IMR-90 (cell line): ENCODE measurements at regions not wholly inside any gene's neighbourhood (a gene's known extent, or its start where the extent isn't known, plus 50 kb on each side); places are given as distances from the start of the nearest gene placed in this dataset. TPM values are rescaled to one million over a fixed set of nuclear protein-coding genes. Genes with fewer than 3 reads are reported as not detected.

Source experiments
- ATAC-seq: fragments of 200-7000 bp; cut with Tn5 transposase; 2 replicates; pipeline ENCODE4 v1.9.1; 2020; ENCODE audit warnings: low read depth, mild to moderate bottlenecking, moderate library complexity
- BruUV-seq: library from RNA; stranded (reverse); fragments of 400-500 nt; replicated peaks from 2 replicates; lab custom pipeline; 2021; lab: Mats Ljungman, UMichigan
- CTCF ChIA-PET: fragments of 300-600 bp; formaldehyde crosslinking; extraction: SDS; loops from one replicate; lab custom pipeline; 2021; ENCODE audit warnings: antibody characterized with exemption; lab: Yijun Ruan, JAX
- POLR2A ChIA-PET: fragments of 300-600 bp; sonication (Branson Sonifier 250); formaldehyde crosslinking; loops from one replicate; lab custom pipeline; 2022; ENCODE audit warnings: antibody characterized with exemption; ENCODE audit not compliant: unreplicated experiment; lab: Charles Lee
- DNase-seq: peaks from one replicate; pipeline ENCODE4 v3.0.0; 2013
- H2AFZ ChIP-seq: replicated peaks from 2 replicates; pipeline ENCODE3; 2013; ENCODE audit warnings: low read length, mild to moderate bottlenecking; ENCODE audit not compliant: poor library complexity
- H2AK5ac ChIP-seq: 2 replicates; pipeline ENCODE4 v1.6.1; 2013; ENCODE audit warnings: low read depth, low read length, inconsistent platforms
- H2AK9ac ChIP-seq: replicated peaks from 2 replicates; pipeline ENCODE3; 2013; ENCODE audit warnings: mild to moderate bottlenecking, low read depth, low read length, moderate library complexity; ENCODE audit not compliant: poor library complexity
- H2BK120ac ChIP-seq: 2 replicates; pipeline ENCODE4 v1.6.1; 2013; ENCODE audit warnings: low read depth, low read length, inconsistent platforms
- H2BK15ac ChIP-seq: 3 replicates; pipeline ENCODE4 v1.6.1; 2013; ENCODE audit warnings: low read depth, low read length, inconsistent platforms
- H2BK20ac ChIP-seq: 2 replicates; pipeline ENCODE4 v1.6.1; 2013; ENCODE audit warnings: low read depth, mild to moderate bottlenecking, inconsistent platforms, low read length, moderate library complexity
- H2BK5ac ChIP-seq: 2 replicates; pipeline ENCODE4 v1.6.1; 2013; ENCODE audit warnings: mild to moderate bottlenecking, low read depth, low read length, inconsistent platforms; ENCODE audit not compliant: poor library complexity, severe bottlenecking
- H3K14ac ChIP-seq: replicated peaks from 2 replicates; pipeline ENCODE4 v1.6.1; 2013; ENCODE audit warnings: low read depth, low read length, inconsistent platforms
- H3K18ac ChIP-seq: 2 replicates; pipeline ENCODE4 v1.6.1; 2013; ENCODE audit warnings: low read depth, low read length, control low read depth
- H3K23ac ChIP-seq: 2 replicates; pipeline ENCODE4 v1.6.1; 2013; ENCODE audit warnings: low read depth, low read length, inconsistent platforms
- H3K27ac ChIP-seq: 2 replicates; pipeline ENCODE4 v1.5.1; 2013; ENCODE audit warnings: mild to moderate bottlenecking, control low read depth, low read length; ENCODE audit not compliant: insufficient read depth
- H3K27me3 ChIP-seq: 2 replicates; pipeline ENCODE4 v1.6.1; 2013; ENCODE audit warnings: low read length; ENCODE audit not compliant: control insufficient read depth, insufficient read depth
- H3K36me3 ChIP-seq: 2 replicates; pipeline ENCODE4 v1.6.1; 2013; ENCODE audit warnings: low read length, mixed read lengths; ENCODE audit not compliant: control insufficient read depth, insufficient read depth
- H3K4ac ChIP-seq: 2 replicates; pipeline ENCODE4 v1.6.1; 2013; ENCODE audit warnings: low read depth, low read length, inconsistent platforms
- H3K4me1 ChIP-seq: 2 replicates; pipeline ENCODE4 v1.6.1; 2013; ENCODE audit warnings: low read length, mixed read lengths; ENCODE audit not compliant: control insufficient read depth, insufficient read depth
- H3K4me2 ChIP-seq: 2 replicates; pipeline ENCODE4 v1.6.1; 2013; ENCODE audit warnings: low read depth, mild to moderate bottlenecking, control low read depth, low read length, moderate library complexity
- H3K4me3 ChIP-seq: 2 replicates; pipeline ENCODE4 v1.5.1; 2013; ENCODE audit warnings: low read depth, mild to moderate bottlenecking, control low read depth, low read length, moderate library complexity; ENCODE audit not compliant: insufficient read depth
- H3K56ac ChIP-seq: 2 replicates; pipeline ENCODE4 v1.6.1; 2013; ENCODE audit warnings: low read length, inconsistent platforms; ENCODE audit not compliant: insufficient read depth; ENCODE audit errors: extremely low read depth
- H3K79me1 ChIP-seq, 2 experiments: 2 replicates each; pipeline ENCODE4 v1.6.1; 2013; ENCODE audit warnings: low read length in 2 of 2, inconsistent platforms in 1 of 2, low read depth in 1 of 2
- H3K9ac ChIP-seq: 2 replicates; pipeline ENCODE4 v1.6.1; 2013; ENCODE audit warnings: low read depth, low read length, control low read depth
- H3K9me1 ChIP-seq: 2 replicates; pipeline ENCODE4 v1.6.1; 2013; ENCODE audit warnings: low read length, inconsistent platforms; ENCODE audit not compliant: insufficient read depth
- H3K9me3 ChIP-seq: 2 replicates; pipeline ENCODE4 v1.6.1; 2013; ENCODE audit warnings: low read length; ENCODE audit not compliant: control insufficient read depth, insufficient read depth
- H4K20me1 ChIP-seq: 2 replicates; pipeline ENCODE4 v1.6.1; 2013; ENCODE audit warnings: low read length, inconsistent platforms; ENCODE audit not compliant: insufficient read depth
- H4K5ac ChIP-seq: 2 replicates; pipeline ENCODE4 v1.6.1; 2013; ENCODE audit warnings: mild to moderate bottlenecking, low read depth, low read length, control low read depth
- H4K8ac ChIP-seq, 2 experiments: 2 replicates each; pipeline ENCODE4 v1.6.1; 2013; ENCODE audit warnings: low read depth in 2 of 2, low read length in 2 of 2, control low read depth in 1 of 2, inconsistent platforms in 1 of 2
- H4K91ac ChIP-seq: 2 replicates; pipeline ENCODE4 v1.6.1; 2013; ENCODE audit warnings: low read depth, low read length, inconsistent platforms; ENCODE audit not compliant: insufficient read depth
- RAD21 ChIP-seq: IDR thresholded peaks from 2 replicates; pipeline ENCODE4 v1.6.1; 2012; ENCODE audit warnings: low read length, improper control_type of control experiment
- dilution Hi-C: fragments of 300-500 bp; cut with HindIII; formaldehyde crosslinking; loops from one replicate; pipeline ENCODE4 v1.14.3; 2018; ENCODE audit warnings: low sequenced_read_pairs; ENCODE audit not compliant: unreplicated experiment
- in situ Hi-C: fragments of 300-500 bp; cut with MboI; formaldehyde crosslinking; loops from 3 replicates; pipeline ENCODE4 v1.14.3; 2019; ENCODE audit warnings: low sequenced_read_pairs, inconsistent platforms, mixed read lengths
- intact Hi-C: fragments of 100-400 bp; cut with micrococcal nuclease; formaldehyde crosslinking; loops from 2 replicates; pipeline ENCODE4 v1.10.0; 2022
- microRNA-seq, 2 experiments: library from miRNA; stranded (forward) in 1 of 2; unstranded in 1 of 2; fragments of 10-50 nt in 1 of 2; fragments of <30 nt in 1 of 2; gene quantifications in 1 of 2; microRNA quantifications in 1 of 2; one replicate each; pipeline versions ENCODE3 to v1.1.0; 2013 to 2020; ENCODE audit not compliant: insufficient read depth in 1 of 2, insufficient read length in 1 of 2, unreplicated experiment in 1 of 2
- small RNA-seq, 5 experiments: library from RNA; depleted of rRNA; stranded (forward); fragments of <200 nt; gene quantifications; one replicate each; pipeline ENCODE3, GENCODE V24; 2012

GRCh38 chr18:66655407-66655806, 51.5 kb upstream of the CDH19 start:
- H3K36me3 ChIP-seq: no peaks in the 10 kb centered on the region
- H4K8ac ChIP-seq: no peak overlapping the region
- H2AK9ac ChIP-seq: no peak overlapping the region
- H3K4me2 ChIP-seq: no peak overlapping the region
- in situ Hi-C loops: no loop called here
- intact Hi-C loops: no loop called here
- H3K4ac ChIP-seq: no peak overlapping the region
- H4K20me1 ChIP-seq: no peaks in the 10 kb centered on the region
- H3K4me1 ChIP-seq: no peaks in the 10 kb centered on the region
- H2AK5ac ChIP-seq: no peak overlapping the region
- no peak overlapping the region for H2BK120ac ChIP-seq
- H3K18ac ChIP-seq: no peak overlapping the region
- no peak overlapping the region for H3K27ac ChIP-seq
- no peak overlapping the region for H2BK15ac ChIP-seq
- no peak overlapping the region for H2AFZ ChIP-seq
- no peak overlapping the region for H2BK20ac ChIP-seq
- no peaks in the 10 kb centered on the region for H3K9me1 ChIP-seq
- H2BK5ac ChIP-seq: no peak overlapping the region
- H3K79me1 ChIP-seq: no peaks in the 10 kb centered on the region
- H3K56ac ChIP-seq: no peak overlapping the region
- dilution Hi-C loops: no loop called here
- no peak overlapping the region for H3K14ac ChIP-seq
- BruUV-seq: no TSS peak
- no peaks in the 10 kb centered on the region for H3K27me3 ChIP-seq
- ChIA-PET POLR2A (no interaction called here), CTCF (no interaction called here)
- DNase-seq: no peak
- no peak for ATAC-seq
- H3K9me3 ChIP-seq: peaks cover 4% of the 10 kb centered on the region; the same call in 1 of the 2 replicates
- H4K91ac ChIP-seq: no peak overlapping the region
- H3K4me3 ChIP-seq: no peak overlapping the region
- H3K23ac ChIP-seq: no peak overlapping the region
- TF ChIP-seq RAD21: no peak
- no peak overlapping the region for H4K5ac ChIP-seq
- H3K9ac ChIP-seq: no peak overlapping the region

Small RNA genes in the stretch of these regions (microRNA-seq; reads per million reads assigned to microRNA genes)
- gene AC091042.1 (ENCODE audit: insufficient read depth, insufficient read length) (not detected), gene MIR5011 (ENCODE audit: insufficient read depth in 1 of 2, insufficient read length in 1 of 2, unreplicated experiment in 1 of 2) (0 reads per million in 2 experiments), gene RNU6-1037P (ENCODE audit: insufficient read depth, insufficient read length) (not detected), gene RPL31P9 (ENCODE audit: insufficient read depth, insufficient read length) (not detected)

Small RNA genes in the stretch of these regions (small RNA-seq; reads per million reads assigned to genes)
- gene AC091042.1 (0 reads per million in 5 experiments), gene MIR5011 (0 reads per million in 5 experiments), gene RNU6-1037P (0 to 4.2 (median 0) reads per million in 5 experiments), gene RPL31P9 (0 reads per million in 5 experiments)
